GM18909 (cell line): ENCODE measurements at regions not wholly inside any gene's neighbourhood (a gene's known extent, or its start where the extent isn't known, plus 50 kb on each side); places are given as distances from the start of the nearest gene placed in this dataset.
"Not testable (repeated sequence)": the region's sequence is repeated elsewhere in the genome, so short reads cannot be mapped to it uniquely, and the experiment has no call there.

Experiments
- ATAC-seq: cut with Tn5 transposase; IDR thresholded peaks from one replicate; pipeline ENCODE4 v1.9.1; 2021; ENCODE audit warnings: mild to moderate bottlenecking; ENCODE audit not compliant: unreplicated experiment, poor library complexity

DNA sequence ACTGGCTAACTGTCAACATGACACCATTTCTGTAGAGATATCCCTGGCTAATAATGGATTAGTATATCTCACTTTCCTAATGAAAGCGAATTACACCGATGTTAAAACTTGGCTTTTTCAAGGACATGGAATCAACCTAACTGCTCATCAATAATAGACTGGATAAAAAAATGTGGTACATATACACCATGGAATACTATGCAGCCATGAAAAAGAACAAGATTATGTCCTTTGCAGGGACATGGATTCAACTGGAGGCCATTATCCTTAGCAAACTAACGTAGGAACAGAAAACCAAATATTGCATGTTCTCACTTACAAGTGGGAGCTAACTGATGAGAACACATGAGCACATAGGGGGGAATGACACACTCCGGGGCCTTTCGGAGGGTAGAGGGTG, 62.6 kb downstream of the ZIC1 start:
- ATAC-seq: no peak

DNA sequence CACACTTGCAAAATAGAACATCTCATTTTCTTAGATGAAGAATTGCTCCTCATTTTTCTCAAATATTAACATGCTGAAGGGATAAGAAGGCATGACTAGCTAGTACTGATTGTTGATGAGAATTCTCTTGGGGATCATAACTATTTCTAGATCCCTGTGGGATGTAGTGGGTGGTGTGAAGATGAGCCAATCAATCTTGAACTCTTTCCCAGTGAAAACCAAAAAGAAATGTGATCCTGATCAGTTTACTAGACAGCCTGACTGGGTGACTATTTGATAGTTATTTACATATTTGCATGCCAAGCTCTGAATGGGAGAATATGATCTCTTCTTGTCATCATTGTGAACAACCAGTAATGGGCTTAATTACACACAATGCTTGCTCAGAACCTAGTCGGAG, 63.7 kb downstream of the ZIC1 start:
- no peak for ATAC-seq

DNA sequence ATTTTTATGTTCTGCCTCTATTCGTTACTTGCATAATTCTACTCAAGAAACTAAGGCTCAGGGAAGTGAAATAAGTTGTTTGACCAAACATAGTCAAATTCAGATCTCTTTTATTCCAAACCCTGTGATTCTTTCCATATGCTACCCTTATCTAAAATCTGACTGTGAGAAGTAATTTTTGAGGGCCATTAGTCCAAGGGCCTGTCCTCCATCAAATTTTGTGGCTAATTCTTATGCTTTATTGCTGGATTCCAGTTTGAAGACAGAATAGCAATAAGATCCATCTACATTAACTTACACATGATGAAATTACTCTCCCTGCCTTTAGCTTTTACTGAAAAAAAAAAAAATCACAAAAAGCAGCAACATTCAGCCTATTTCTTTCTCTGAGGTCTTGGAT, 74.0 kb downstream of the ZIC1 start:
- no peak for ATAC-seq

DNA sequence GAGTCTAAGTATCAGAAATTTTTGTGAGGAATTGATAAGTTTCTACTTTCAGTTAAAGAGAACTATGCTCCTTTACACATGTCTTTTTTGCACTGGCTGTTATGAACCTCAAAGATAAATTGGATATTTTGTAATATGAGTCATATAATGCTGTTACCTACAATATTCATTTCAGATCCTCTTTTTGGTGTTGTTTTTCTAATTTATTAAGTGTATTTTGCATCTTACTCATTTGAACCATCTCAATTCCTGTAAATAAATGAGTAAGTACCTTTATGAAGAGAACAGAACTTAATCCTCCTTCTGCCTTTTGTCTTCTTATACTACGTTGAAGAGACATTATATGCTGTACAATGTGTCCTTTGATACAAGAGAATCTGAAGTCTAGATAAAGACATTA, 74.4 kb downstream of the ZIC1 start:
- ATAC-seq: no peak

DNA sequence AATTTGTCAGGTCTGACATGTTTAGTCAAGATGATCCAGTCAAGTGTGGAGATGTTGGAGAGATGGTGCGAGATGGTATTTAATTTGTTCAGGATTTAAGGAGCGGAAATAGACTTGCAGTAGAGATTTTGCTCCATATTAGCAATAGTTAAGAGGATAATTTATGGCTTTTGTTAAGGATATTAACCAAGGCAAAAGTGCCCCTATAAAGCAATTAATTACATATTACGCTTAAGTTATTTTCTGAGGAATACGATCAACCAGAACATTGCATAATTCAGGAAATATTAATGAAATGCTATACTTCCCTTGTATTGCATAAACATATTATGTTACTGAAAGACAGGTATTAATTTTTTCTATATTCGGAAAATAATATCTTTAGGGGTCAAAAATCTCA, 83.9 kb downstream of the ZIC1 start:
- ATAC-seq: no peak

DNA sequence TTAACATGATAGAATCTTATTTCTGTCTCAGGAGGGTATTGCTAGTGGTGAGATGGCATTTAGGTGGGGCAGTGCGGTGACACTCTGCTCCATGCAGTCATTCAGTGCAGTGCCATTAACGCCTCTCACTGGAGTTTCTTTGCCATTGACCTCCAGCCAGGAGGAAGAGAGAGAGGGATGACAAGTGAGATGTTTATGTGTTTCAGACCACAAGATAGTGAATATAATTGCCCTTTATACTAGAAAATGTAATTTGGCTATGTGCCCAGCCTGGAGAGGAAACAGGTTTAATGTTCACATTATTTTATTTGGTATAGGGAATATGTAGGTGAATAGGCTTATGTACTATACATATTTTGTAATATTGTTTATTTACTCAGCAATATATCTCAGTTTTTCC, 84.5 kb downstream of the ZIC1 start:
- no peak for ATAC-seq

DNA sequence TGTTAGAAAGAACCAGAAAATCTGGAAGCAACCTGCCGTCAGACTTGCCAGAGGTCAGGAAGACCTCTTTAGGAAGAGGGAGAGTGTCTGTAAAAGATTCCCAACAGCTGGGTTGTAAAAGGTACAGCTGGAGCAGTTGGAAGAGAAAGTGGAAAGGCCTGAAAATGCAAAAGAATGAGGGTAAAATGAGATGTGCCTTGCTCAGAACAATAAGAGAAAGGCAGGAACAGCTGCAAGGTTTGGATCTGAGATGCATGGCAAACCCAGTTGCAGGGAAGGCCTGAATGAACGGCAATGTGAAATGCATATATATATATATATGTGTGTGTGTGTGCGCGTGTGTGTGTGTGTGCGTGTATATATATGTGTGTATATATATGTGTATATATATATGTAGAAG, 88.1 kb downstream of the ZIC1 start:
- ATAC-seq: no peak

DNA sequence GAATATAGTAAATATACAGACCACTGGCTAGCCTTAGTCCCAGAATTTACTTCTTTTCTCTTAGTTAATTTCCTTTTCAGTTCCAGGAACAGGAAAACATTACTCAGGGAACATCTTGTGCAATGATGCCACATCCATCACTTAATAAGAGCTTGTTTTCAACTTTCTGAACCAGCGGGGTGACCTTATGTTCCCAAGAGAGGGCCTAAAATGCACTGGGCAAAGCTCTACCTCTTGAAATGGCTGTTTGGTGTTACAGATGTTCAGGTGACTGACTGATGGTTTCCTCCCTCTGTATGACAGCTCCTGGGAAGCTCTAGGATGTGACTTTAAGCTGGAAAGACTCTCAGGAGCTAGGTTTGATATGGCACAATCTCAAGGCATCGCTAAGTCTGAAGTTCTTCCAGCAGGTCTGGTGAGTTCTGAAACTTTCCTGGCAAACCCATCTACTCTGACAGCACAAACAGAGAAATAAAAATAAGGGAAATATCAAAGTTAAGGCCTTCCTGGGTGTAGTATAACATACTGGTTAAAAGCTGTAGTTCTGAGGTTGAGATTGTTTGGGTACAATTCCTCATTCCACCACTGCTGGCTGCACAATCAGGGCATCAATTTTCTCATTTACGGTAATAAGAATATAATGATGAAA, 98.6 kb downstream of the ZIC1 start:
- no peak for ATAC-seq

DNA sequence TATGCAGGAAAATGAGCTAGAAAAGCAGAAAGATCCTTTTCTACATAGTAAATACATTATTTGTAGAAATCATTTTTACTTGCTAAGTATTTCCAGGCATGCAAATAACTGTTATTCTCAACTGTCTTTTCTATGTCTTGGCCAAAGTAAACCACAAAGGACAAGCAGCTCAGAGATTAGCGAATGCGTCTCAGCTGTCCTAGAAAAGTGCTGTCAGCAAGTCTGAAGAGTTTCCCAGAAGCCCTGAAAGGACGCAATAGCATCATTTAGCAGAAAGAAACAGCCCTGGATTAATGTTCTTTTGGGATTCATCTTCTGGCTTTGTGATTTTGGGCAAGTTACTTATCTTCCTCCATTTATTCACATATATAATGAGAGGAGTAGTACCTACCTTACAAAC, 100.3 kb downstream of the ZIC1 start:
- ATAC-seq: no peak

DNA sequence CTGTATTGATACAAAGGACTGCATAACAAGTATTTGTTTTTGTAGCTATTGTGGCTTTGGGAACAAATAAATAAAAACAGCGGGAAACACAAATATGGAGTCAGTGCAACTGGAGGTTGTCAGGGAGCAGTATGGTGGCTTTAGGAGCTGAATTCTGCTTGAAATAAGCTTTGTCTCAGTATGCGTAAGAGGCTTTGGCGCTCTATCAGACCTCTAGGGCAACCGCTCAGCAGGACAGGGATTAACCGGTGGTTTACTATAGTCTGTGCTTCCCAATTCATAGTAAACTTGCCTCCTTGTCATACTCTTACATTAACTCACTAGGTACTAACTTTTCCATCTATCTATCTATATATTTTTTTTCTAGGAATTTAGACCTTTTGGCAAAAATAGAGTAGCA, 104.6 kb downstream of the ZIC1 start:
- no peak for ATAC-seq

DNA sequence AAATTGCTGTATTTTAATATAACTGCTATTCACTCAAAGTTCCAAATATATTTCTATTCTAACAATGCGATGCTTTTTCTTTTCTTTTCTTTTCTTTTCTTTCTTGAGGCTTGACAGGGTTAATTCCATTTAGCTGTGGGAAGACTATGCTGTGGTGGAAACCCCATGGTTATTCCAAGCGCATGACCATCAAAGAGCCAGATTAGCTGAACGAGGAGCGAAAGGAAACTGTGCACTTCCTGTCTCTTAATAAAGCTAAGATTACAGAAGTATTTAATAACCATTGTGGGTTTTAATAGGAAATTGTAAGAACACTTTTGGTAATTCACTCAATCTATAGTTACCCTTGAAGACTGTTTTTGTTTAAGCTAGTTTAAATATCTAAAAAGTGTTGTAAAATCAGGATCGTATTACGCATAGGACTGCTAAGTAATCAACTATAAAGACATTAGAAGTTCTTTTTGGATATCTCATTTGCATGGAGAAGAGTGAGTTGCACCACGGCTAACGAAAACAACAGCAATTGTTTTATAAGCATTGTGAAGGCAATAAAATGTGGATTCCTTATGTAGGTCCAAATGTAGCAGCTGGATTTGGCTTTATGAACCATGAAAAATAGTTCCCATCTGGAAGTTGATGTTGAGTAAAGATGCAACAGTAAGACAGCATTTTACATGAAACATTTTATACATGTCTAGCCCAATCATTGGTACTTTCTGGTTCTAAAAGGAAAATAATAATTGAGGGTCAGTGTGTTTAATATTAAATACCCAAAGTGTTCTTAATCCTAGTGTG, 105.4 kb downstream of the ZIC1 start:
- no peak for ATAC-seq

DNA sequence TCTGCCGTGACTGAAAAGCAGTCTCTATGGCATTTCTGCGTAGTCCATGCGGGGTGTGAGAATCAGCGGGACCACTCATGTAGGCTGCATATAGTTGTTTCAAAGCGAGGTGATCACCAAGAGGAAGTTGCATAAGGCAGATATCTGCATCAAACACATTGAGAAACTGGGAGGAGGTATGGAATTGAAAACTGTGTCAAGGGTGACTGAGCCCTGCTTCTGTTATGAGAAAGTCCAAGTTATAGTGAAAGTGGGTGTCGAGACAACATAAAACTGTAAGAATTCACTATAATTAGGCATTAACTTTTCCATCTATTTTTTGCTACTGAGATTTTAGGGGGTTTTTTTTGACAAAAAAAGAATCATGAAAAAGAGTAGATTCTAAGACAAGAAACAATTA, 109.3 kb downstream of the ZIC1 start:
- ATAC-seq: no peak

DNA sequence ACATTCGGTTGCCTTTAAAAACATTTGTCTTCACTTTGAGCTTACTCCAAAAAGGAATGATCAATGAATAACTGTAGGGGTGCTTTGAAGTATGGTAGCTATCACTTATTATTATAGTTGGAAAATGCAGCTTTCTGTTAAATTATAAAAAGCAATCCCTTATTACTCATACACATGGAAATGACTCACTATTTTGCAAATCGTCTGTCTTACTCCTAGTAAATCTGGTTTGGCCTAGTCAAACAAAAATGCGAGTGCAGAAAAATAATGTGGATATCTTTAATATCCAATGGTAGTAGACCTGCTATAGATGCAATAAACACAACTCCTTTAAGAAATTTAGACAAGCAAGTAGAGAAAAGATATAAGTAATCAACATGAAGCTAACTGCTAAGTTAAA, 112.5 kb downstream of the ZIC1 start:
- no peak for ATAC-seq

DNA sequence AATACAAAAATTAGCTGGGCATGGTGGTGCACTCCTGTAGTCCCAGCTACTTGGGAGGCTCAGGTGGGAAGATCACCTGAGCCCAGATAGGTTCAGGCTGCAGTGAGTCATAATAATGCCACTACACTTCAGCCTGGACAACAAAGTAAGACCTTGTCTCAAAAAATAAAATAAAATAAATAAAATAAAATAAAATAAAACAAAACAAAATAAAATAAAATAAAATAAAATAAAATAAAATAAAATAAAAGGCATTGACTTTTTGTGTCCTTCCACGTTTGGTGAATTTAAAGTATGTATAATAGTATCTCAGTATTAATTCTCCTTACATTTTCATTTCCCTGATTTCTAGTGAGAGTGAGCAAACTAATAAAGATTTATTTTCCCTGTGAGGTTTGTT, 113.6 kb downstream of the ZIC1 start:
- not testable (repeated sequence) for ATAC-seq

DNA sequence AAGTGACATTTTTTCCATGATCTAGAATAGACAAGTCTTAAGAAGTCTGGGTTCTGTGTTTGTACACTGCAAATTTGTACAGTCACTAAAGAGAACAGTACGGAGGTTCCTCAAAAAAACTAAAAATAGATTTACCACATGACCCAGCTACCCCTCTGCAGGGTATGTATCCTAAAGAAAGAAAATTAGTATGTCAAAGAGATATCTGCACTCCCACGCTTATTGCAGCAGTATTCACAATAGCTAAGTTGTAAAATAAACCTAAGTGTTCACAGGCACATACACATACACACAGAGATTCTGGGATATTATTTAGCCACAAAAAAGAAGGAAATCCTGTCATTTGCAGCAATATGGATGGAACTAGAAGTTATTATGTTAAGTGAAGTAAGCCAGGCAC, 120.4 kb downstream of the ZIC1 start:
- ATAC-seq: no peak

DNA sequence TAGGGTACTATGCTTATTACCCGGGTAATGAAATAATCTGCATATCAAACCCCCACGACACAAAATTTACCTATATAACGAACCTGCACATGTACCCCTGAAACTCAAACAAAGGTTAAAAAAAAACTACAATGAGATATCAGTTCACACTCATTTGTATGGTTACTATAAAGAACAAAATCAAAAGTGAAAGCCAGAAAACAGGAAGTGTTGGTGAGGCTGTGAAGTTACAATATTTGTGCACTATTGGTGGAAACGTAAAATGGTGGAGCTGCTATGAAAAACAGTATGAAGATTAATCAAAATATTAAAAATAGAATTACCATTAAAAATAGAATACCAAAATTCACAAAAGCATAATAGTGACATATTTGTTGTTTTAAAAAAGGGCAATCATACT, 128.9 kb downstream of the ZIC1 start:
- ATAC-seq: peak; percentile 65

DNA sequence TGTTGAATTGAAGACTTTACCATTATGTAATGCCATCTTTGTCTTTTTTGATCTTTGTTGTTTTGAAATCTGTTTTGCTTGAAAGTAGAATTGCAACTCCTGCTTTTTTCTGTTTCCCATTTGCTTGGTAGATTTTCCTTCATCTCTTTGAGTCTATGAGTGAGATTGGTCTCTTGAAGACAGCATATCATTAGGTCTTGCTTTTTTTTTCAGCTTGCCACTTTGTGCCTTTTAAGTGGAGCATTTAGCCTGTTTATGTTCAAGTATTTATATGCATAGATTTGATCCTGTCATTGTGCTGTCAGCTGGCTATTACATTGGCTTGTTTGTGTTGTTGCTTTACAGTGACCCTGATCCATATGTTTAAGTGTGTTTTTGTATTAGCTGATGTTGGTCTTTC, 131.8 kb downstream of the ZIC1 start:
- no peak for ATAC-seq

DNA sequence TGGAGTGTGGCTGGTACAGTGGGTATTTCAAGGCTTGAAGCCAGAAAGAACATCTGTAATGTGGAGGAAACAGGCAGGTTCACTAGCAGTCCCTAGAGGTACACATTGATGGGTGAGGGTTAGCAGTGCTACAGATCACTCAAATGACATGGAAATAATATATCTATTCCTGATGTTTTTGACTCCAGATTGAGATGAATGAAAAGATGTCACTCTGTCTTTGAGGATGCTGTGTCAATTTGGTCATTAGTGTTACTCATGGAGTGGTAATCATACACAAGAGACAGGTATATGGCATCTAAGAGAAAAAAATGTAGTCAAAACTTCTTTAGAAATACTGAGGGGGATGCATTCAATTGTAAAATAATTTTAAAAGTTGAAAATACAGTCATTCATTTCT, 135.1 kb downstream of the ZIC1 start:
- ATAC-seq: no peak

DNA sequence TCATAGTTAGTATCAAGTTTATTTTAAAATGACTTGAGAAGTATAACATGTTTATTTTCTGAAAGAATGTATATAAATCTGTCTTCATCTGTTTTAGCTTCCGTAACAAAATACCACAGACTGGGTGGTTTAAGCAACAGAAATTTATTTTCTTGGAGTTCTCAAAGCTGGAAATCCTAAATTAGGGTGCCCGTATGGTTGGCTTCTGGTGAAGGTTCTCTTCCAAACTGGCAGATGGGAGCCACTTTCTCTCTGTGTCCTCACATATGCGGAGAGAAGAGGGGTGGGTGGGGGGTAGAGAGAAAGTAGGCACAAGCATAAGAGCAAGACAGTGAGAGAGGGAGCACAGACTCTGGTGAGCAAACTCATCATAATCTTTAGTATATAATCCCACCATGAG, 142.3 kb downstream of the ZIC1 start:
- no peak for ATAC-seq

DNA sequence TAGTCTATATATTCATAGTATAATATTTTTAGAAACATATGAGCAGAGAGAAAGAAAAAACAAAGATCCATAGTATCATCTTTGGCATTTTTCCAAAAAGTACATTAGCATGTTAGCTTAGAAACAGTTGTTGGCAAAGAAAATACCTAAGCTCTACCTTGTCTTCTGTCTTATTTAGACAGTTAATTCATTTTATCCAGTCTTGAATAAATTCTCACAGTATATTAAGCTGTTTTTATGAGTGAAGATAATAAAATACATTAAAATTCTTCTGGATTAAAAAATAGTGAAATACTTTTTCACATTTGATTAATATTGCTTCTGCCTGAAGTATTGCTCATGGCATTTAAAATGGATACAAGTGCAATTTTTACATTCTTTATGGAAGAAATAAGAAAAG, 145.2 kb downstream of the ZIC1 start:
- ATAC-seq: no peak

DNA sequence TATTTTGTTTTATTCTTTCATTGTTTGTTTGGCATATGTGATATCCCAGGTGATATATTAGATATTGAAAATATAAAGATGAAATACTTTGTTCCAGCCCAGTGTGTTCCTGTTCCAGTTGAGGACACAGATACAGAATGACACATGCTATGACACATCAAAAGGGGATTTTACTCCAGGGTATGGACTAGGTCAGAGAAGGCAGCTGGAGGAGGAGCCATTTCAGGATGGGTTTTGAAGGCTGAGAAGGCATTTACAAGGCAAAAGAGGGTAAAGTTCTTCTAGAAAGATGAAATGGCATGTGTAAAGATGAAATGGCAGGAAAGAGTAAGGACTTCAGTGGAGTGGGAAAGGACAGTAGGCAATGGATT, 163.8 kb downstream of the ZIC1 start:
- no peak for ATAC-seq

DNA sequence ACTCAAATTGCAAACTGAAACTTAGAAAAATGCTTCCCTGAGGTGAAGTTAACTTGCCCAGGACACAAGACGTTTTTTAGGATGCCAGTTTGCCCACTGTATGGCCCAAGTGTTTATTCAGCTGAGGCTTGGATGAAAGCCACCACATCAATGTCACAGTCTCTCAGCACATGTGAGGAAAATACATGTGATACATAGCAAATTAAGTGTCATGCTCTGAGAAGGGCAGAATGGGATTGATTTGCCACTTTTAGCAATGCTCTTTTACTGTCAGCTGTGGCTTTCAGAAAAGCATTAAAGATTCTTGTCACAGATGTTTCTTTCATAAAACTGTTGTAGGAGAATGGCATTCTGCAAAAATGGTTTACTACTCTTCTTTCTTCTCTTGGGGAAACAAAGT, 165.5 kb downstream of the ZIC1 start:
- ATAC-seq: no peak
